ENCODE measurements at regions not wholly inside any gene's neighbourhood (a gene's known extent, or its start where the extent isn't known, plus 50 kb on each side); places are given as distances from the start of the nearest gene placed in this dataset.

DNA sequence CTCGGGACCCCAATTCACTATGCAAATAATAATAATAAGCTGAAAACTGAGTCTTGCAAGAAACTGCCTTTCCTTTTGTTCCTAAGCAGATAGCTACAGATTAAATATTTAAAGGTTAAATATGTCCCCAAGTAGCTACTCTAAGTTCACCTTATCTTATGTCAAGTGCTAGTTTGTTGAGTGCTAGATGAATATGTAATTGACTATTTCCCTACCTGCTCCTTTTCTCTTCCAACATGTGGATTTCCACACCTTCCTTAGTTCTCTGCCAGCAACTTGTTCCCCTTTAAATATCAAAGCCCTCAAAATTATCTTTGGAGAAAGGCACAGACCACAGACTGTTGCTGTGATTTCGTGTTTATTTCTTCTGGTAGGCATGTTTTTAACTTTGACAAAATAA lies 709.2 kb upstream of the SLITRK1 start:
- TF ChIP-seq, protein P1, sequence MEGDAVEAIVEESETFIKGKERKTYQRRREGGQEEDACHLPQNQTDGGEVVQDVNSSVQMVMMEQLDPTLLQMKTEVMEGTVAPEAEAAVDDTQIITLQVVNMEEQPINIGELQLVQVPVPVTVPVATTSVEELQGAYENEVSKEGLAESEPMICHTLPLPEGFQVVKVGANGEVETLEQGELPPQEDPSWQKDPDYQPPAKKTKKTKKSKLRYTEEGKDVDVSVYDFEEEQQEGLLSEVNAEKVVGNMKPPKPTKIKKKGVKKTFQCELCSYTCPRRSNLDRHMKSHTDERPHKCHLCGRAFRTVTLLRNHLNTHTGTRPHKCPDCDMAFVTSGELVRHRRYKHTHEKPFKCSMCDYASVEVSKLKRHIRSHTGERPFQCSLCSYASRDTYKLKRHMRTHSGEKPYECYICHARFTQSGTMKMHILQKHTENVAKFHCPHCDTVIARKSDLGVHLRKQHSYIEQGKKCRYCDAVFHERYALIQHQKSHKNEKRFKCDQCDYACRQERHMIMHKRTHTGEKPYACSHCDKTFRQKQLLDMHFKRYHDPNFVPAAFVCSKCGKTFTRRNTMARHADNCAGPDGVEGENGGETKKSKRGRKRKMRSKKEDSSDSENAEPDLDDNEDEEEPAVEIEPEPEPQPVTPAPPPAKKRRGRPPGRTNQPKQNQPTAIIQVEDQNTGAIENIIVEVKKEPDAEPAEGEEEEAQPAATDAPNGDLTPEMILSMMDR (IDR thresholded peaks at IDR 0.05), result no peak
- no peak for TF ChIP-seq POLR2A (IDR thresholded peaks at IDR 0.05)

Measured in adrenal gland (tissue), 5 donors.